ENCODE measurements at regions not wholly inside any gene's neighbourhood (a gene's known extent, or its start where the extent isn't known, plus 50 kb on each side); places are given as distances from the start of the nearest gene placed in this dataset.

- Histone ChIP-seq H2AK5ac (ENCODE audit: insufficient read length, low read length) (no peak overlapping the region), H3K9ac (ENCODE audit: extremely low read depth, insufficient read length, low read length) (no peak overlapping the region), H2AFZ (ENCODE audit: low read length) (no peak overlapping the region), H3K79me1 (ENCODE audit: insufficient read depth, low read depth, low read length, poor library complexity, severe bottlenecking) (no peaks in the 10 kb centered on the region), H3K18ac (ENCODE audit: insufficient read length, low read depth, low read length) (no peak overlapping the region), H3K23ac (ENCODE audit: insufficient read length, low read depth, low read length) (no peak overlapping the region), H3K4me1 (ENCODE audit: insufficient read depth, low read length) (peaks cover 3% of the 10 kb centered on the region; the same call in 1 of the 2 replicates), H3K79me2 (ENCODE audit: insufficient read depth, low read length) (no peaks in the 10 kb centered on the region), H3K4ac (ENCODE audit: low read depth, low read length) (no peak overlapping the region), H3T11ph (ENCODE audit: low read length) (no peak overlapping the region), H3K9me3 (ENCODE audit: control insufficient read depth, low read depth, low read length) (no peaks in the 10 kb centered on the region), H3K27me3 (ENCODE audit: insufficient read depth, low read length) (no peaks in the 10 kb centered on the region), H3K4me2 (ENCODE audit: insufficient read depth, insufficient read length, low read length) (no peak overlapping the region), H2BK12ac (ENCODE audit: insufficient read length, low read depth, low read length) (no peak overlapping the region), H3K23me2 (ENCODE audit: insufficient read length, low read depth, low read length, poor library complexity, severe bottlenecking) (no peaks in the 10 kb centered on the region), H2BK15ac (ENCODE audit: low read depth, low read length) (no peak overlapping the region), H3K56ac (ENCODE audit: insufficient read length, low read depth, low read length) (no peak overlapping the region), H3K14ac (ENCODE audit: insufficient read depth, low read length) (no peak overlapping the region), H2BK20ac (ENCODE audit: low read depth, low read length, poor library complexity, severe bottlenecking) (no peak overlapping the region), H3K27ac (ENCODE audit: insufficient read length, low read depth, low read length) (no peak overlapping the region), H2BK120ac (ENCODE audit: low read depth, low read length, poor library complexity, severe bottlenecking) (no peak overlapping the region), H4K91ac (ENCODE audit: insufficient read length, low read depth, low read length) (no peak overlapping the region), H4K20me1 (ENCODE audit: control insufficient read depth, insufficient read depth, insufficient read length) (no peaks in the 10 kb centered on the region), H4K5ac (ENCODE audit: insufficient read length, low read depth, low read length) (no peak overlapping the region), H4K8ac (replicated peaks; ENCODE audit: insufficient read length, low read depth, low read length) (no peak overlapping the region), H2BK5ac (ENCODE audit: insufficient read length, low read length) (no peak overlapping the region)
- TF ChIP-seq CTCF (conservative IDR thresholded peaks at IDR 0.05): no peak
- Mint-ChIP-seq H3K9me3 (no peaks in the 10 kb centered on the region), H3K27ac (no peak overlapping the region), H3K27me3 (ENCODE audit: low read depth) (peaks cover 3% of the 10 kb centered on the region), H3K4me1 (peaks cover 8 to 18% of the 10 kb centered on the region in 2 experiments), H3K4me3 (no peak overlapping the region), H3K36me3 (ENCODE audit: insufficient read depth in 1 of 3, low read depth in 3 of 3) (no peaks in the 10 kb centered on the region)
- WGBS (ENCODE audit: extremely low coverage, insufficient read length, low lambda C conversion rate): no CpG with 5 or more reads among the region's 5 CpGs
- DNase-seq: no peak
These were observed 333.0 kb downstream of the SFMBT2 start for GRCh38 chr10:7077880-7078279.

Measured in H9 (cell line).